ENCODE measurements at regions not wholly inside any gene's neighbourhood (a gene's known extent, or its start where the extent isn't known, plus 50 kb on each side); places are given as distances from the start of the nearest gene placed in this dataset.
"Not testable (repeated sequence)": the region's sequence is repeated elsewhere in the genome, so short reads cannot be mapped to it uniquely, and the experiment has no call there.

DNA sequence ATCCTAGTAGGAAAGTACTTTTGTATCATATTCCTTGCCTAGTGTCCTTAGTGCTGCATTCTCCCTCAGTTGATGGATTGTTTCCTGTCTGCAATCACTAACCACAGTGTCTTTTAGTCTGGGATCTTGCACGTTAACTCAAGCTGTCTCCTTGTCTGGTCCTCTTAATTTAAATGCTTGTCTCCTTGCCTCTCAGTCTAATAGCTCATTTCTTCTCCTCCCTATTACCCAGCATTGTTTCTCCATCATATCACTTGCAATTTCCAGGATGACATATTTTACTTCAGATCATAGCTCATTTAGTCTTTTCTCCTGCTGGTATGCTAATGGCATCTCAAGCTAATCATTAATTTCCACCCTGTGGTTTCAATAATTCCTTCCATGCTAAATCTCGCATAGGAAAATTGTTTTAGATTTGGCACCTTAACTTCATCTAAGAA, 2052.0 kb upstream of the C9orf72 start:
- H3K4me3 ChIP-seq (ENCODE audit: low read depth, low read length) = no peak overlapping the region
- TF ChIP-seq, protein P1, sequence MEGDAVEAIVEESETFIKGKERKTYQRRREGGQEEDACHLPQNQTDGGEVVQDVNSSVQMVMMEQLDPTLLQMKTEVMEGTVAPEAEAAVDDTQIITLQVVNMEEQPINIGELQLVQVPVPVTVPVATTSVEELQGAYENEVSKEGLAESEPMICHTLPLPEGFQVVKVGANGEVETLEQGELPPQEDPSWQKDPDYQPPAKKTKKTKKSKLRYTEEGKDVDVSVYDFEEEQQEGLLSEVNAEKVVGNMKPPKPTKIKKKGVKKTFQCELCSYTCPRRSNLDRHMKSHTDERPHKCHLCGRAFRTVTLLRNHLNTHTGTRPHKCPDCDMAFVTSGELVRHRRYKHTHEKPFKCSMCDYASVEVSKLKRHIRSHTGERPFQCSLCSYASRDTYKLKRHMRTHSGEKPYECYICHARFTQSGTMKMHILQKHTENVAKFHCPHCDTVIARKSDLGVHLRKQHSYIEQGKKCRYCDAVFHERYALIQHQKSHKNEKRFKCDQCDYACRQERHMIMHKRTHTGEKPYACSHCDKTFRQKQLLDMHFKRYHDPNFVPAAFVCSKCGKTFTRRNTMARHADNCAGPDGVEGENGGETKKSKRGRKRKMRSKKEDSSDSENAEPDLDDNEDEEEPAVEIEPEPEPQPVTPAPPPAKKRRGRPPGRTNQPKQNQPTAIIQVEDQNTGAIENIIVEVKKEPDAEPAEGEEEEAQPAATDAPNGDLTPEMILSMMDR (IDR thresholded peaks at IDR 0.05; ENCODE audit: insufficient read depth, low read length, poor library complexity, severe bottlenecking) = no peak
- DNase-seq (ENCODE audit: low read depth) = no peak
- H3K27me3 ChIP-seq (ENCODE audit: control insufficient read depth, insufficient read depth, low read length) = no peaks in the 10 kb centered on the region
- H3K36me3 ChIP-seq (ENCODE audit: control insufficient read depth, insufficient read depth, low read length) = no peaks in the 10 kb centered on the region

DNA sequence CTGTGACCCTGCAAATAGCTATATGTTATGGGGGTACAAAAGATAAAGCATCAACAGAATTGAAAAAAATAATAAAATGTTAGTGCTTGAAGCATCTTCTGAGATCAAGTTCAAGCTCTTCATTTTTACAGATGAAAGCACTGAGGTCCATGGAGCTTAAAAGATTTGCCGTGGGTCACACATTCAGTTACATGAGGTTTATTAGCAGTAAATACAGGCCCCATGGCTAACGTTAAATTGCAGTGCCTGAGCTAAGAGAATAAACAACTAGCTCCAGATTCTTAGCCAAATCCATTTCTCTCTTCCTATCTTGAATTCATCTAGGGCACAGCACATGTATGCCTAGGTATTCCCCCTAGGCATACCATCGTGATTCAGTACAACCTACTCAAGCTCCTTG, 2052.7 kb upstream of the C9orf72 start:
- no peak for DNase-seq (ENCODE audit: low read depth)
- H3K36me3 ChIP-seq (ENCODE audit: control insufficient read depth, insufficient read depth, low read length) = no peaks in the 10 kb centered on the region
- H3K27me3 ChIP-seq (ENCODE audit: control insufficient read depth, insufficient read depth, low read length) = no peaks in the 10 kb centered on the region
- H3K4me3 ChIP-seq (ENCODE audit: low read depth, low read length) = no peak overlapping the region
- TF ChIP-seq, protein P1 (IDR thresholded peaks at IDR 0.05; ENCODE audit: insufficient read depth, low read length, poor library complexity, severe bottlenecking) = no peak

DNA sequence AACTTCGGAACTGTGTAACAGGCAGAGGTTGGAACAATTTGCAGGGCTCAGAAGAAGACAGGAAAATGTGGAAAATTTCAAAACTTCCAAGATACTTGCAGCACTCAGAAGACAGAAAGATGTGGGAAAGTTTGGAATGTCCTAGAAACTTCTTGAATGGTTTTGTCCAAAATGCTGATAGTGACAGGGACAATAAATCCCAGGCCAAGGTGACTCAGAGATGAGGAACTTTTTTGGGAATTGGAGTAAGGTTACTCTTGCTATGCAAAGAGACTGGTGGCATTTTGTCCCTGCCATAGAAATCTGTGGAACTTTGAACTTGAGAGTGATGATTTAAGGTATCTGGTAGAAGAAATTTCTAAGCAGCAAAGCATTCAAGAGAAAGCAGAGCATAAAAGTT, 2055.6 kb upstream of the C9orf72 start:
- not testable (repeated sequence) for H3K4me3 ChIP-seq (ENCODE audit: low read depth, low read length); DNase-seq (ENCODE audit: low read depth); H3K27me3 ChIP-seq (ENCODE audit: control insufficient read depth, insufficient read depth, low read length); H3K36me3 ChIP-seq (ENCODE audit: control insufficient read depth, insufficient read depth, low read length)

DNA sequence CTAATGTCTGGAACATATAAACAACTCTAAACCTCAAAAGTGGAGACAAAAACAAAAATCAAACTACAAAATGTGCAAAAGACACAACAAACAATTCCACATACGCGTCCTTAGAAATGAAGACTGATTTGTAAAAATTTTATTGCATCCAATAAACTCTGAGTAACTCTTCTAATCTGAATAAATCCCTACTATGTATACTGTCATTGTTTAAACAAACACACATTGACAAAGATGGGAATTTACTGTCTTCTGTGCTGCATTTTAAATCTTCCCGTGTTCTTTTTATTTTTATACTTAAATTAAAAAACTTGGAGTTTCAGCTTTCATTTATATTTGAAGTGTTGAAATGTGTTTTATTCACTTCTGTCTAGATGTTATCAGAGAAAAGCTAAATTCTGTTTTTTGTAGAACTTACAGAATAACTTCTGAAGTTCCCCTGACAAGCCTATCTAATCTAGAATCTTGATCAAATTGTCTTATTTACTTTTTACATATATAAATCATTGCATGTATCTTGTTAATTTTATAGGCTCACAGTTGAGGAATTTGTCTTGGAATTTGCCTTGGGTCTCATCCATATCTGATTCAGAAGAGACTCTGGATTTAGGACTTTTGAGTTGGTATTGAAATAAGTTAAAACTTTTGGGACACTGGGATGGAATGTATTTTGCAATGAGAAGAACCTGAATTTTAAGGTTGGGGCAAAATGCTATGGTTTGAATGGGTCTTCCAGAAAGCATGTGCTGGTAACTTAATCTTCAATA, 2064.4 kb upstream of the C9orf72 start:
- Histone ChIP-seq H3K27me3 (ENCODE audit: control insufficient read depth, insufficient read depth, low read length) (no peaks in the 10 kb centered on the region), H3K36me3 (ENCODE audit: control insufficient read depth, insufficient read depth, low read length) (no peaks in the 10 kb centered on the region), H3K4me3 (ENCODE audit: low read depth, low read length) (no peak overlapping the region)
- DNase-seq (ENCODE audit: low read depth) = no peak
- TF ChIP-seq, protein P1 (IDR thresholded peaks at IDR 0.05; ENCODE audit: insufficient read depth, low read length, poor library complexity, severe bottlenecking) = no peak

DNA sequence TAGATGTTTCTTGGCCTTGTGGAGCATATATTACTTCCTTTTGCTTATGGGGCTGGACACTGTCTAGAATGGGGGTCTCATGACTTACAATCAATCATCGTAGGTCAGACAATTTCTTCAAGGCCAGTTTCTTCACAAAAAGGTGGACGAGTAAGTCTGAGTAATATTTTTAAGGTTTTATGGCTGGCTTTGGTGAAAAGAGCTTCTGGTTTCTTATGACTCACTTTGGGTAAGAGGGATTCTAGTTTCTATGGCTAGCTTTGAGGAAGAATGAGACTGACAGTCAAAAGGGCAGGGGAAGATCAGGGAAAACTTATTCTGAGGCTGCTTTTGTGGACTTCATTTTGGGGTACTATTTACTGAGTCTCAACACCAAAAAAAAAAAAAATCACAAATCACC, 2067.2 kb upstream of the C9orf72 start:
- no peak overlapping the region for H3K4me3 ChIP-seq (ENCODE audit: low read depth, low read length)
- TF ChIP-seq, protein P1 (IDR thresholded peaks at IDR 0.05; ENCODE audit: insufficient read depth, low read length, poor library complexity, severe bottlenecking) = no peak
- H3K36me3 ChIP-seq (ENCODE audit: control insufficient read depth, insufficient read depth, low read length) = no peaks in the 10 kb centered on the region
- H3K27me3 ChIP-seq (ENCODE audit: control insufficient read depth, insufficient read depth, low read length) = no peaks in the 10 kb centered on the region
- no peak for DNase-seq (ENCODE audit: low read depth)

DNA sequence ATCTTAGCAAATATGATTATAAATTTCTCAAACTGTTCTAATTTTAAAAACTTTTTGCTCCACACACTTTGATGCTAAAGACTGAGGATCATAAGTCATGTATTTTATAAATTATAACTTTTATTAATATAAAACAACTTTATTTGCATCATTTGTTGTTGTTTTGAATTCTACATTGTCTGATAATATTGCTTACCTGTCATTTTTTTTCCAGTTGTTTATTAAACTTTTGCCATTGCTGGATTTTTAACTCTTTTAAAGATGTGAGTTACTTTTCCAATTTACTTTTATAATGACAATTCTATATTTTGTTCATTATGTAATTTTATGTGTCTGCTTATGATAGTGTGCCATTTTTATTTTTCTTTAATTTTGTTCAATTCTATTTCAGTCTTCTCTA, 2071.2 kb upstream of the C9orf72 start:
- no peak for DNase-seq (ENCODE audit: low read depth)
- TF ChIP-seq, protein P1 (IDR thresholded peaks at IDR 0.05; ENCODE audit: insufficient read depth, low read length, poor library complexity, severe bottlenecking) = no peak
- H3K4me3 ChIP-seq (ENCODE audit: low read depth, low read length) = no peak overlapping the region
- no peaks in the 10 kb centered on the region for H3K27me3 ChIP-seq (ENCODE audit: control insufficient read depth, insufficient read depth, low read length)
- H3K36me3 ChIP-seq (ENCODE audit: control insufficient read depth, insufficient read depth, low read length) = no peaks in the 10 kb centered on the region

Measured in kidney epithelial cell (primary cell).